ENCODE measurements at regions not wholly inside any gene's neighbourhood (a gene's known extent, or its start where the extent isn't known, plus 50 kb on each side); places are given as distances from the start of the nearest gene placed in this dataset.

DNA sequence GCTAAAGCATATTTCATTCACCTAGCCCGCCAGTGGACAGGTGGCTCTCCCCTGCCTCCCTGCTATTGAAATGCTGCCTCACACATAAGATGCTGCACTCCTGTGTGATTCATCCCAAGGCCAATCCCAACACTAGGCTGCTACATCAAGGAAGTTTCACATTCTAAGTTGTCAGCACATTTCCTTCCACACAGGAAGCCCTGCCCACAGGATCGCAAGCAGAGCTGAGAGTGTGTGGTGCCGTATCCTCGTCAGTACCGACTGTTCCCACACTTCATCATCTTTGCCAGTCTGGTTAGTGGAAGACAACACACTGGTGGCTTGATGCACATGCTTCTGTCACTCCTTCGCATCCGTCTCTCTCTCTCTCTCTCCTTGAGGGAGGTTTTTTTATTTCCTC, 194.3 kb upstream of the PPP2R2D start:
- H3K9ac ChIP-seq (ENCODE audit: low read length), result no peak overlapping the region
- no peak for TF ChIP-seq EZH2 (optimal IDR thresholded peaks at IDR 0.05; ENCODE audit: low read depth, low read length)
- TF ChIP-seq EZH2phosphoT487 (IDR thresholded peaks at IDR 0.05; ENCODE audit: low read length), result no peak
- TF ChIP-seq CTCF (IDR thresholded peaks at IDR 0.05; ENCODE audit: low read length), result no peak
- H3K4me2 ChIP-seq (ENCODE audit: low read depth, low read length), result no peak overlapping the region

GRCh38 chr10:131706952-131707351, 193.9 kb upstream of the PPP2R2D start:
- Histone ChIP-seq H3K9me3 (replicated peaks; ENCODE audit: insufficient read depth, low read length) (no peaks in the 10 kb centered on the region), H3K9ac (ENCODE audit: low read length) (no peak overlapping the region), H4K20me1 (ENCODE audit: insufficient read depth, low read length) (no peaks in the 10 kb centered on the region), H3K4me2 (ENCODE audit: low read depth, low read length) (no peak overlapping the region), H3K36me3 (replicated peaks; ENCODE audit: insufficient read depth, low read length) (no peaks in the 10 kb centered on the region), H3K27ac (ENCODE audit: low read length) (no peak overlapping the region), H3K4me3 (ENCODE audit: low read length) (no peak overlapping the region), H3K27me3 (replicated peaks; ENCODE audit: insufficient read depth, low read length) (no peaks in the 10 kb centered on the region), H2AFZ (ENCODE audit: low read length) (no peak overlapping the region), H3K4me1 (ENCODE audit: low read length) (no peaks in the 10 kb centered on the region), H3F3A (ENCODE audit: insufficient read depth, low read length) (no peaks in the 10 kb centered on the region), H3K79me2 (ENCODE audit: low read length) (no peaks in the 10 kb centered on the region), H3K9me2 (replicated peaks; ENCODE audit: insufficient read depth, low read length) (no peaks in the 10 kb centered on the region)
- TF ChIP-seq CTCF (IDR thresholded peaks at IDR 0.05; ENCODE audit: low read length) (no peak), EZH2 (optimal IDR thresholded peaks at IDR 0.05; ENCODE audit: low read depth, low read length) (no peak), EZH2phosphoT487 (IDR thresholded peaks at IDR 0.05; ENCODE audit: low read length) (no peak)
- no peak for DNase-seq

More for the DNA sequence above, 194.3 kb upstream of the PPP2R2D start:
- no peaks in the 10 kb centered on the region for H3K79me2 ChIP-seq (ENCODE audit: low read length)
- no peaks in the 10 kb centered on the region for H3K4me1 ChIP-seq (ENCODE audit: low read length)
- H3K9me3 ChIP-seq (replicated peaks; ENCODE audit: insufficient read depth, low read length), result no peaks in the 10 kb centered on the region
- H2AFZ ChIP-seq (ENCODE audit: low read length), result no peak overlapping the region
- H3F3A ChIP-seq (ENCODE audit: insufficient read depth, low read length), result no peaks in the 10 kb centered on the region
- H3K4me3 ChIP-seq (ENCODE audit: low read length), result no peak overlapping the region
- no peaks in the 10 kb centered on the region for H4K20me1 ChIP-seq (ENCODE audit: insufficient read depth, low read length)
- no peak overlapping the region for H3K27ac ChIP-seq (ENCODE audit: low read length)
- H3K36me3 ChIP-seq (replicated peaks; ENCODE audit: insufficient read depth, low read length), result no peaks in the 10 kb centered on the region
- DNase-seq, result no peak
- no peaks in the 10 kb centered on the region for H3K27me3 ChIP-seq (replicated peaks; ENCODE audit: insufficient read depth, low read length)
- no peaks in the 10 kb centered on the region for H3K9me2 ChIP-seq (replicated peaks; ENCODE audit: insufficient read depth, low read length)

DNA sequence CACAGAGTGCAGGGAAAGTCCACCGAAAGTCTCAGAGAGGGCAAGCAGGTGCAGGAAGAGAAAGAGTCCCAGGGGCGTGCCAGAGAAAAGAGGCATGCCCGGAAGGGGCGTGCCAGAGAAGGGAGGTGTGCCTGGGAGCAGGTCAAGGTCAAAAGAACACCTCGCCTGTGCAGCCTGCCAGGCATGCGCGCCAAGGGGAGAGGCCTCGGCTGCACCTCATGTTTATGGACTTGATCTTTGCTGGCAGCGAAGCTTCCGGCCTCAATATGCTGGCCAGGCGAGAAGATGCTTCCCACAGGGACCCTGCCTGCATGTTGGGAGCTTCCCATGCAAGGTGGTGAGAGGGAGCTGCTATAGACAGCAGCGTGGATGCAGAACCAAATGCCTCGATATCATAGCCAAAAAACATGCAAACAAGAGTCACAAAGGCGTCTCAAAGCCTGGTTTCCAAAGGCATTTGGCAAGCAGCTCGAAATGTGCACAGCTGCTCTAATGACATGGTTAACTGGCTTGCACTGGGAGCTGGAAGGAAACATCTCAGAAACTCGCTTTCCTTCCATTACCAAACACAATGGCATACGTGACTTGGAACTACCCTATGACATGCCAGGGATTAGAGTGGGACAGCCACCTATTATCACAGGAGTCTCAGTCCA, 192.5 kb upstream of the PPP2R2D start:
- no peak for TF ChIP-seq CTCF (IDR thresholded peaks at IDR 0.05; ENCODE audit: low read length)
- no peak for TF ChIP-seq EZH2phosphoT487 (IDR thresholded peaks at IDR 0.05; ENCODE audit: low read length)
- TF ChIP-seq EZH2 (optimal IDR thresholded peaks at IDR 0.05; ENCODE audit: low read depth, low read length), result no peak
- no peak overlapping the region for H3K27ac ChIP-seq (ENCODE audit: low read length)
- H3K36me3 ChIP-seq (replicated peaks; ENCODE audit: insufficient read depth, low read length), result no peaks in the 10 kb centered on the region
- no peaks in the 10 kb centered on the region for H3K4me1 ChIP-seq (ENCODE audit: low read length)
- no peaks in the 10 kb centered on the region for H3K79me2 ChIP-seq (ENCODE audit: low read length)
- no peak for DNase-seq
- no peaks in the 10 kb centered on the region for H3K9me2 ChIP-seq (replicated peaks; ENCODE audit: insufficient read depth, low read length)
- H4K20me1 ChIP-seq (ENCODE audit: insufficient read depth, low read length), result no peaks in the 10 kb centered on the region
- H3K9me3 ChIP-seq (replicated peaks; ENCODE audit: insufficient read depth, low read length), result no peaks in the 10 kb centered on the region
- no peak overlapping the region for H3K4me3 ChIP-seq (ENCODE audit: low read length)
- H2AFZ ChIP-seq (ENCODE audit: low read length), result no peak overlapping the region
- no peak overlapping the region for H3K4me2 ChIP-seq (ENCODE audit: low read depth, low read length)
- H3K9ac ChIP-seq (ENCODE audit: low read length), result no peak overlapping the region
- H3K27me3 ChIP-seq (replicated peaks; ENCODE audit: insufficient read depth, low read length), result no peaks in the 10 kb centered on the region
- H3F3A ChIP-seq (ENCODE audit: insufficient read depth, low read length), result no peaks in the 10 kb centered on the region

Data from MM.1S (cell line).